HG02798 (cell line): ENCODE measurements at regions not wholly inside any gene's neighbourhood (a gene's known extent, or its start where the extent isn't known, plus 50 kb on each side); places are given as distances from the start of the nearest gene placed in this dataset.
A peak's percentile ranks its signal among the peaks of the same experiment; 100 is the strongest.
"Not testable (repeated sequence)": the region's sequence is repeated elsewhere in the genome, so short reads cannot be mapped to it uniquely, and the experiment has no call there.

Source experiments
- ATAC-seq: cut with Tn5 transposase; IDR thresholded peaks from one replicate; pipeline ENCODE4 v1.9.1; 2021; ENCODE audit warnings: mild to moderate bottlenecking; ENCODE audit not compliant: unreplicated experiment, poor library complexity

GRCh38 chr6:21332660-21333059 is 260.9 kb upstream of the SOX4 start:
- ATAC-seq: no peak

GRCh38 chr6:21333715-21334114 is 259.8 kb upstream of the SOX4 start:
- ATAC-seq: no peak

- ATAC-seq: no peak
Observed at GRCh38 chr6:21334651-21335050, 258.9 kb upstream of the SOX4 start.

- no peak for ATAC-seq
Observed at GRCh38 chr6:21335591-21335990, 258.0 kb upstream of the SOX4 start.

GRCh38 chr6:21337263-21337662 is 256.3 kb upstream of the SOX4 start:
- ATAC-seq: no peak

GRCh38 chr6:21340573-21340972 is 253.0 kb upstream of the SOX4 start:
- ATAC-seq: no peak

- no peak for ATAC-seq
Observed at GRCh38 chr6:21341910-21342309, 251.6 kb upstream of the SOX4 start.

- no peak for ATAC-seq
Observed at GRCh38 chr6:21342501-21342900, 251.1 kb upstream of the SOX4 start.

- ATAC-seq: not testable (repeated sequence)
Observed at GRCh38 chr6:21345704-21346103, 247.8 kb upstream of the SOX4 start.

GRCh38 chr6:21348146-21348503 is 245.4 kb upstream of the SOX4 start:
- no peak for ATAC-seq

GRCh38 chr6:21348504-21349195 is 244.9 kb upstream of the SOX4 start:
- no peak for ATAC-seq

GRCh38 chr6:21349834-21350233 is 243.7 kb upstream of the SOX4 start:
- ATAC-seq: no peak

GRCh38 chr6:21350926-21351325 is 242.6 kb upstream of the SOX4 start:
- no peak for ATAC-seq

- ATAC-seq: no peak
Observed at GRCh38 chr6:21352131-21352530, 241.4 kb upstream of the SOX4 start.

GRCh38 chr6:21354805-21355238 is 238.7 kb upstream of the SOX4 start:
- no peak for ATAC-seq

- ATAC-seq: no peak
Observed at GRCh38 chr6:21355638-21356037, 237.9 kb upstream of the SOX4 start.

- ATAC-seq: no peak
Observed at GRCh38 chr6:21357262-21357661, 236.3 kb upstream of the SOX4 start.

- no peak for ATAC-seq
Observed at GRCh38 chr6:21359926-21360325, 233.6 kb upstream of the SOX4 start.

GRCh38 chr6:21360336-21360735 is 233.2 kb upstream of the SOX4 start:
- ATAC-seq: peak; percentile 61

GRCh38 chr6:21367148-21367547 is 226.4 kb upstream of the SOX4 start:
- ATAC-seq: no peak

- ATAC-seq: no peak
Observed at GRCh38 chr6:21367649-21368154, 225.8 kb upstream of the SOX4 start.

- no peak for ATAC-seq
Observed at GRCh38 chr6:21371061-21371460, 222.5 kb upstream of the SOX4 start.
